GM21423 (cell line): ENCODE measurements at regions not wholly inside any gene's neighbourhood (a gene's known extent, or its start where the extent isn't known, plus 50 kb on each side); places are given as distances from the start of the nearest gene placed in this dataset.

Experiments
- ATAC-seq: cut with Tn5 transposase; IDR thresholded peaks from one replicate; pipeline ENCODE4 v1.9.1; 2021; ENCODE audit warnings: mild to moderate bottlenecking, moderate library complexity; ENCODE audit not compliant: unreplicated experiment

GRCh38 chr16:56093055-56093454, 98.2 kb upstream of the GNAO1 start:
- no peak for ATAC-seq

GRCh38 chr16:56090076-56090475, 101.2 kb upstream of the GNAO1 start:
- no peak for ATAC-seq

GRCh38 chr16:56087626-56088025, 103.7 kb upstream of the GNAO1 start:
- ATAC-seq, result no peak

- ATAC-seq, result no peak
Measured at GRCh38 chr16:56081371-56081770, 109.9 kb upstream of the GNAO1 start.

GRCh38 chr16:56075732-56076388, 115.4 kb upstream of the GNAO1 start:
- ATAC-seq, result no peak

GRCh38 chr16:56073508-56073907, 117.8 kb upstream of the GNAO1 start:
- no peak for ATAC-seq

- no peak for ATAC-seq
Measured at GRCh38 chr16:56072096-56072495, 119.2 kb upstream of the GNAO1 start.

GRCh38 chr16:56068816-56069215, 122.5 kb upstream of the GNAO1 start:
- no peak for ATAC-seq

GRCh38 chr16:56068314-56068713, 123.0 kb upstream of the GNAO1 start:
- no peak for ATAC-seq

GRCh38 chr16:56067406-56067805, 123.9 kb upstream of the GNAO1 start:
- ATAC-seq, result no peak

GRCh38 chr16:56066617-56067016, 124.7 kb upstream of the GNAO1 start:
- ATAC-seq, result no peak

- ATAC-seq, result no peak
Measured at GRCh38 chr16:56063111-56063510, 128.2 kb upstream of the GNAO1 start.

GRCh38 chr16:56057151-56057550, 134.1 kb upstream of the GNAO1 start:
- no peak for ATAC-seq

- ATAC-seq, result no peak
Measured at GRCh38 chr16:56050916-56051315, 140.4 kb upstream of the GNAO1 start.

GRCh38 chr16:56048425-56049105, 142.7 kb upstream of the GNAO1 start:
- peak; percentile 93 for ATAC-seq

GRCh38 chr16:56047307-56048234, 143.7 kb upstream of the GNAO1 start:
- ATAC-seq, result no peak

- ATAC-seq, result no peak
Measured at GRCh38 chr16:56042416-56042815, 148.9 kb upstream of the GNAO1 start.

- ATAC-seq, result no peak
Measured at GRCh38 chr16:56041556-56042140, 149.6 kb upstream of the GNAO1 start.

- no peak for ATAC-seq
Measured at GRCh38 chr16:56038564-56039098, 152.7 kb upstream of the GNAO1 start.

GRCh38 chr16:56032072-56032471, 156.9 kb upstream of the CES5A start:
- no peak for ATAC-seq

GRCh38 chr16:56029026-56029425, 153.9 kb upstream of the CES5A start:
- ATAC-seq, result no peak
